GM18517 (cell line): ENCODE measurements at regions not wholly inside any gene's neighbourhood (a gene's known extent, or its start where the extent isn't known, plus 50 kb on each side); places are given as distances from the start of the nearest gene placed in this dataset.
"Not testable (repeated sequence)": the region's sequence is repeated elsewhere in the genome, so short reads cannot be mapped to it uniquely, and the experiment has no call there.

Experiments
- ATAC-seq: cut with Tn5 transposase; IDR thresholded peaks from one replicate; pipeline ENCODE4 v1.9.1; 2021; ENCODE audit warnings: mild to moderate bottlenecking, moderate library complexity; ENCODE audit not compliant: unreplicated experiment

DNA sequence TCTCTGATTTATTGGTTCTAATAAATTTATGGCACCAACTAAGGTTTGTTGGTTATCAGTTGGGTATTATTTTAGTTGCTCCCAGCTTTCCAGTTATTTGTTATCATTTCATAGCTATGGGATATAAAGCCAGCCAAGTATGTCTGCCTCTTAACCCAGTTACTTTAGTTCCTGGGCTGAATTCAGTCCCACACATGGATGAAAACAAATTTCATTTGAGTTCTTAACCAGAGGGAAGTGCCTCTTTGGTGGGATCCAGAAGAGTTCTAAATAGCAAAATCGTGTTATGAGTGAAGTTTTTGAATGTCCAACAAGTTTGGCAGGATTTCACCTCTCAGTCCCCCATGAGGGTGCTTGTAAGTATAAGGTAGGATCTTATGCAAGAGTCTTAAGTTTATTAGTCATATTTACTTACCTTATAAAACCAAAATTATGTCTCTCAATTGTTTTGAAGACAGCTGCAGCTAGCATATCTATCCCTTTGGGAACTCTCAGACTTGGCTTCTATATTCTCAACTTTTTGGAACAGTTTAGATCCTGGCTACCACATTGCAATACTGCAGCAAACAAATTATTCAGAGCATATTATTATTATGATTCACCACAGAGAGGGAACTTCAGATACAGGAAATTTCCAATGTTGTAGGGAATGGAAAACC is 683.6 kb downstream of the BCKDHB start:
- ATAC-seq = no peak

DNA sequence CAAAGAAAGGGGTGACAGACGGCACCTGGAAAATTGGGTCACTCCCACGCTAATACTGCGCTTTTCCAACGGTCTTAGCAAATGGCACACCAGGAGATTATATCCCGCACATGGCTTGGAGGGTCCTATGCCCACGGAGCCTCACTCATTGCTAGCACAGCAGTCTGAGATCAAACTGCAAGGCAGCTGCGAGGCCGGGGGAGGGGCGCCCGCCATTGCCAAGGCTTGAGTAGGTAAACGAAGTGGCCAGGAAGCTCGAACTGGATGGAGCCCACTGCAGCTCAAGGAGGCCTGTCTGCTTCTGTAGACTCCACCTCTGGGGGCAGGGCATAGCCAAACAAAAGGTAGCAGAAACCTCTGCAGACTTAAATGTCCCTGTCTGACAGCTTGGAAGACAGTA is 676.8 kb downstream of the BCKDHB start:
- ATAC-seq = not testable (repeated sequence)

DNA sequence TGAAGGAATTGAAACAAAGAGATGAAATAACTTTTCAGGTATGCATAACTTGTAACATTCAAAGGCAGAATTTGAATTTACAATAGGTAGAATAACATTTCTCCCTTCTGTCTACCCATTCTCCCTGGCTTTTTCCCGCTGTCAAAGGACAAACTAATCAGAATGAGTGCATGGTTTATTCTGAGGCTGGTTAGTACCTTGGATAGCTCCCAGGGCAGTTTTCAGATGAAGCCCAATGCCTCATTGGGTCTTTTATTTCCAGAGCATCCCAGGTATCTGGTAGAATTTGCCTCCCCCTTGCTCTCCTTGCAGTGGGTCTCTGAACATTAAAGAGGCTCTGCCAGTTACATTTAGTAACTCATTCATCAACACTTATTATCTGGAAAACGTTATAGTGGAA is 665.5 kb downstream of the BCKDHB start:
- no peak for ATAC-seq

DNA sequence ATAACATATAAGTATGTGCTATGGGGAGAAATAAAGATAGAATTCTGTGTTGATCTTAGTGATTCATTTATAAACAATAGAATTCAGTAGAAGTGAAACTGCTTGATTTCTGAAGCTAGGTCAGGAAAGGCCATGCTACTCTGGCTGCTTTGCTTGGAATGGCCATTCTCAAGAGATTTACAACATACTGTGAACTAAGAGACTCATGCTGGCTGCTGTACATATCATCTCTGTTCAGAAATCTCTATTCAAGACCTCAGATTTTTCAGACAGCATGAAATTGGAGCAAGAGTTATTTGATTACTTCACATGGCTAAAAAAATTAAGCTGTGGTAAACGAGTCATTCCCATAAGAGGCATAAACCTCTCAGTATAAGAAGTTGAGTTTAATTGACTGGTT is 662.6 kb downstream of the BCKDHB start:
- ATAC-seq = no peak

DNA sequence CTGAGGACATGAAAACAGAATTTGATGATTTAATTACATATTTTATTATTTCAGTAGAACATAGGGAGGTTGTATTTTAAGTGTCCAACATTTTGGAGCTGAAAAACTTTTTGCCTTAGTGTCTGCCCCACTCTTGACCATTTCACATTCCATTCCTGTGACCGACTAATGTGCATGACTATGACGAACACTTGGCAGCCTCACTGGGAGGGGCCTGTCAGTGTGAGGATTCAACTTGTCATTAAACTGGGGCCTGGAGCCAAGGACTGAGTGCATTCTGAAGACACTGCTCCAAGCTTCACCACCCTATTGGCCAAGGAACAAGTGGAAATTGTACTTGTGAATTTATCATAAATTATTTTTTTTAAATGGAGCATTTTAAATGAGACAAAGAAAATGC is 661.3 kb downstream of the BCKDHB start:
- ATAC-seq = no peak

DNA sequence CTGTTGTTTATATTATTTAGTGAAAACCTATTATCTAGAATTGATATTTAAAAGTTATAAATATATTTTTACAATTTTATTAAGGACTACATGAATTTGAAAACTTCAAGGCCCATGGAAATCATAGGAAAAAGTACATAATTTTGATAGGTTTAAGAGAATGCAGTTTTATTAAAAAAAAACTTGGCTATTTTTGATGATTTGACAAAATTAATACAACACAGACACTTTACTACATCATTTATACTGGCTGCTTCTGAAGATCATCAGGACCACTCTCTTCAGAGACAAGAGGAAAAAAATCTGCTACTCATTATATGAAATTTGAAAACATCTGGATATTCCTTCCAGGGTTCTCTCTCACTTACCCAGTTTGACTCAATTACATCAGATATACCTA is 637.7 kb downstream of the BCKDHB start:
- no peak for ATAC-seq

DNA sequence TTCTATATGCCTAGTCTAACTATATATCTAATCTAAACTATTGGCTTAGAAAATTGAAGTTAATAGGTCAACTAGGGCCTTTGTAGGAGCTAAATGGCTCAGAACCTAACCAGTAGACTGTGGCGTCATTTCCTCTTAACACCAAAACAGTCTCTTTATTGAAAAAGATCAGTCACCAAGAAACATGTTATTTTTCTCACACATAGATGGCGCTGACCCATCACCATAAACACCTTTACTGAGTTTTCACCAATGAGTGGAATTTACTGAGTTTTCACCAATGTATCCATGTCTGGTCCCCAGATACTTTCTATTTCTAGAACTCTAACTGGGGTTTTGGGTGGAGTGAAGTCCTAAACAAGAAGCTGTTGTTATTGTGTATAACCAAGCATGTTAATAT is 636.0 kb downstream of the BCKDHB start:
- no peak for ATAC-seq

DNA sequence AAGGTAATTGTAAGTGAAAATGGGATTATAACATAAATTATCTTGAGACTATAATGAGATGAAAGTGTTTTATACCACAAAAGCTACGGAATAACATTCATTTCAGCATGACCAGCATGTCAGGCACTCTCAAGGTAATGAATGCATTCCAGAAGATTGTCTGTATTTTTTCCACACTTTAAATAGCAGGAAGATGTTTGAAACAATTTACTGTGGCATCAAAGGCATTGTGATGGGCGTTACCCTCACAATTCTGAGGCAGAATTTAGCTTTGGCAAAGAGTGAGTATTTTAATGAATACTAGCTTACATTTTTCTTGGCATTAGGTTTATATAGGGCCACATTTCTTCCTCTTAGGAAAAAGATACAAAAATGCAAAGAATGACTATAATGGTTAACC is 627.2 kb downstream of the BCKDHB start:
- no peak for ATAC-seq

DNA sequence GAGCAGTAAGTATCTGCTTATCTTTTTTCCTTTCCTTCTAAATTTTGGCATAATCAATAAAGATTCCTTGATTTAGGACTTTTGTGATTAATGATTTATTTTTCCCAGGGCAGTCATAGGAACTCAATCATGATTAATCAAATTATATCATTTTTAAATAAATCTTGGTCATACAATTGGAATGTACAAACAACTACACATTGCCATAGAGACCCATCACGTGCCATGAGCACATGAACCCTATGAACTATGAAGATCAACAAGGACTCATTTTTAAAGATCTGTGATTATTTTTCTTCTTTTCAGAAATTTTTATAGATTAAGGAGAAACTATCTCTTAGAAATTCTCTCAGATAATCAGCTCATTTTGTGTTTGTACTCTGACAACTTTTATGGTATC is 622.4 kb downstream of the BCKDHB start:
- no peak for ATAC-seq

DNA sequence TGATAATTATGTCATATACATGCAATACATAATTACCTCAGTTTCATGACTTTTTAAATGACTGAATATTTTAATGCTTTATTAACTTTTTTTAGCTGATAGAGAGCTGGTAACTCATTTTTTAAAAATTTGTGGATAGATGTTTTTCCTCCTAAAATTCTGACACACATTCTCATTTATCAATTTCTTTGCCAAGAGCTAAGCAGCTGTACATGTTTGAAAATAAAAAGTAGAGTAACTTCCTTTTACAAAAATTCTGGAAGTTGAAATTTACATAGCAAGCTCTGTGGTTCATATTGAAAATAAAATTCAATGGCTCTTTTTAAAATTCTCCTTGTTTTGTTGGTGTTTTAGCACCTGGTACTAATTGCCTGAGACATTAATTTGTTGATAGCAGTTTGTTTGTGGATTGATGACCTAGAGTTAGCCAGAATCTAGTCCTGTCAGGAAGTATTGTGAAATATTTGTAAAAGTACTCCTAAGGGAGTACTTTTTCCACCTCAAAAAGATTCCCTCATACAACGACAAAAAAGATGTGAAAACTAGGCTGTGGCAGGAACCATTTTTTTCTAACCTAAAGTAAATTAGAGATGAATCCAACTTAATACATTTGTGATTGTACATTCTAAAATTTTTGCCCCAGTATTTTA is 621.8 kb downstream of the BCKDHB start:
- no peak for ATAC-seq

DNA sequence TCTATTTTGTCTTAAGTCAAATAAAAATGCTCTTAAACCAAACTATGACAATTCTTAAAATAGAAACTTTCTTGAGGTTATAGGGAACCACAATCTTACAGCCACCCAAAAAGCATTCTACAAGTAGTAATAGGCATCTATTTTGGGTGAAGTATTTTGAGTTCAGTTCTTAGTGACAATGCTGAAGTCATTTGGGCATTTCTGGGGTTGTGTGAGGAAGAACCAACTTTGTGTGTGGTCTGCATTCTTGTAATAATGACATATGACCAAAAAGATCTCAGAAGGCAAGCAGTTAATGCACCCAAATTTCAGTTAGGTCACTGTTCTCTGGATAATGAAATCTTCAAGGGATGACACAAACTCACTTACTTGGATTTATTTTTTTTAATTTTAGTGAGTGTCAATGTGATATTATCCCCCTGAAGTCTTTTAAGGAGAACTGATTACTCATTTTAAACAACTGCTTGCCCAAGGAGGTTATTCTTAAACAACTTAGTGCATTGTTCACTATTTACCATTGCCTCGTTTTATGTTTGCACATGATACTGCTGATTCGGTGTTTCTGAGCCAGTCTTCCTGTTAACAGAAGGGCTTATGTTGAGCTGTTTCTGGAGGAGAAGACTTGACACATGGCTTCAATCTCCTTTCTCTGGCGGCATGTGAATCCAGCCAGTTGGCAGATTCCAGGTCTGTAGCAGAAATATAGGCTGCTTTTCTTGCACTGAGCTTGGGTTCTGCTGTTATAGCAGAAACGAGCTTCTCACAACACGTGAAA is 618.9 kb downstream of the BCKDHB start:
- ATAC-seq = no peak

DNA sequence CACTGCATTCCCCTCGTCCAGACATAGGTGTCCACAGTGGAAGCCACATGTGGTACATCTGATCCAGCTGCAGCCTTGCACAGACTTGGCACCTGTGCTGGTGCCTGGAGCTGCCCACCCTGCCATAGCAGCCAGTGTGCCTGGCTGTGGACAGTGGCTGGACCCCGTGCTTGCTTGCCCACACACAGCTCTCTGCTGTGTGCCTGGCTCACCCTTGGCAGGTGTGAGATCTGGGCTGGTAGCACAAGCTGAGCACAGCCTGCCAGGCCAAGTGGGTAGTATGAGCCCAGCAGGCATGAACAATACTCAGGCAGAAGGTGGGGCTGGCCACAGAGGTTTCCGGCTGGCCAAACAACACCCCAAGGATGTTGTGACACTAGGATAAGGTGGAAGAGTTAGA is 614.4 kb downstream of the BCKDHB start:
- no peak for ATAC-seq

DNA sequence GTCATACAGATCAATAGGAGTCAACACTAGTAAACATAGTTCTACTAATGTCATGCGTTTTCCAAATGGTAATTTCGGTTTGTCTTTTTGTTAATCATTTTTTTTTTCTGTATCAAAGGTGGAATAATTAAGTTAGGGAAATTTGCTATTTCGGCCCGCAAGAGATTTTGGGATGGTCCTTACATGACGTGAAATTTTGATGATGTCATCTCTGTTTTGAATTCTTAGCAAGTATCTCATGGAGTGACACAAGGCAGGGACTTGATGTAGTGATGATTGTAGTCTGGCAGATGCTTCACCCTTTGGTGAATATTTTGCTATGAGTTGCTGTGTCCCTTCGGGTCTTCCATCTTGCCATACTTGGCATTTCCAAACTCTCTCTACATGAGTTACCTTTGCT is 608.0 kb downstream of the BCKDHB start:
- no peak for ATAC-seq

DNA sequence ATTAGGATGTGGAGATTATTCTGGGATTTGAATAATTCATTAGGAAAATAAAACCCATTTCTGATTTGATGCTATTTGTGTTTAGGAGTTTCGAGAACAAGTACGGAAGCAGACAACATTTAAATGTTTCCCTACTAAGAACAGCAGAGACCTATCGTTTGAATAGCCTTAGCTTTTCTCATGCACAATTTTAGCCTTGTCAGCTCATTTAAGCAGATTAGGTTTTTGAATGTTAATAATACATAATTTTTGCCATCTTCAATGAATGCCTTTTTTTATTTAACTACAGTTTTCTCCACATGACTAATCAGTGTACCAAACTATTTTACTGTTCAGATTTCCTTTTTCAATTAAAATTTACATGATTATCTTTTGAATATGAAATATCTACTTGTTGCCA is 592.0 kb downstream of the BCKDHB start:
- ATAC-seq = no peak

DNA sequence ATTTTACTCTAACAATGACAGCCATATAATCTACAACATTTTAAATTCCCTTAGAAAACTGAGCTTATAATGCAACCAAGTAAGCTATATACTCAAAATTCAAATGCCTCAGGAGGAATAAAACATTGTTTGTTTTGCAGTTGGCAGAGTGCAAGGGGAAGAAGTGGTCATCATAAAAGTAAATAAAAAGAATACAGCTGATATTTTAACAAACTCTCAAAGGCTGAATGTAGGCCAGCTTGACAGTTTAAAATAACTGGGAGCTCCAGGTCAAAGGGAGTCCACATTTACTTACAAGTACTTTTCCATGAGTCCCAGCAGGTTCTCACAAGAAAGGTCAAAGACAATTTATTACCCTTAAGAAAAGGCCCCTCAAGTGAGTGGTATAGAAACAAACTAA is 589.8 kb downstream of the BCKDHB start:
- ATAC-seq = no peak

DNA sequence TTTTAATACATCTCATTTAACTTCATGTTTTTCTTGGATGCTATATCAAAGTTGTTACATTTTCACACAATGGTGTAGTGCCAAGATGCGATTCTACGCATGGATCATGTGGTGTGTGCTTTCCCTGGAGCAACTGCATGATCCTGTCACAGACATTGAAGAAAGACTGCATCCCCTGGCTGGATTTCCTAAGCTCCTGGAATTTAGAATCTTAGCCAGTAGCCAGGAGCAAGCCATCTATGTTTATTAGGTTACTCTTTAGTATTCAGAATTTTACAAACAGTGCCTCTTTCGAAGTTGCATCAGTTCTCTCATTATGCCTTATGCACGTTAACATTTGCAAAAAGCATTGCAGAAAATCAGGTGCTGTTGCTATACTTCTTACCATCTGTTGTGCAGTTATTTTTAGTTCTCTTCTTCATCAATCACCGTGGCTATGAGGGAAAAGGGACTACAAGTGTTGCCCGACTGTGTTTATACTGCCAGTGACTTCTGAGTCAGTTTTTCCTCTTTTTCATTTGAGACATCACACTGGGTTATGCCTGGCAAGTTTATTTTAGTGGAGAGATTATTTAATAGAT is 584.2 kb downstream of the BCKDHB start:
- ATAC-seq = no peak

DNA sequence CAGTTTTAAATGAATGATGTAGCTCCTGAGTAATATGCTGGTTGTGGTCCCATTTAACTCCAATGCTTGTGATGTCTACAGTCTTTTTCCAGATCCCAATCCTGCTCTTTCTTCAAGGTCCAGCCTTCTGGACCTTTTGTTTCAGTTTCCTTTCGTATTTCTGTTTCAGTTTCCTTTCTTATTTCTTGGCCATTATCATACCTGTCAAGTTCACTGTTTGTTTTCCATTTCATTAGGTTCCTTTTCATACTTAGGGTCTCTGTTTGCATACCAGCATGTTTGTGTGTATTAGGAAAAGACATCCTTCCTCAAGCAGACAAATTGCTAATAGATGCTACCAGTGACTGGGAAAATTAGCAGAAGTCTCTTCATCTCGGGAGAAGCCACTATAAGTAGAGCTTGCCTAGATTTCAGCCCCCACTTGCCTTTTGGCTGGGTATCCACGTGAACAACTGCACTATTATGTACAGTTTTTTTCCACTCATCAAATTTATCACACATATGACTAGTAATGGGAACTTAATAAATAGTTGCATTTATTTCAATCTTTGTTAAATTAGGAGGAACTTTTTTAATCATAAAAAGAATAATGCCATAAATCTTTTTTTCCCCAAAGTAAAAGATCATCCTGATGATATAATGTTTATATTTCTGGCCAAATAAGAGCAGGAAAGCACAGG is 583.4 kb downstream of the BCKDHB start:
- ATAC-seq = no peak

DNA sequence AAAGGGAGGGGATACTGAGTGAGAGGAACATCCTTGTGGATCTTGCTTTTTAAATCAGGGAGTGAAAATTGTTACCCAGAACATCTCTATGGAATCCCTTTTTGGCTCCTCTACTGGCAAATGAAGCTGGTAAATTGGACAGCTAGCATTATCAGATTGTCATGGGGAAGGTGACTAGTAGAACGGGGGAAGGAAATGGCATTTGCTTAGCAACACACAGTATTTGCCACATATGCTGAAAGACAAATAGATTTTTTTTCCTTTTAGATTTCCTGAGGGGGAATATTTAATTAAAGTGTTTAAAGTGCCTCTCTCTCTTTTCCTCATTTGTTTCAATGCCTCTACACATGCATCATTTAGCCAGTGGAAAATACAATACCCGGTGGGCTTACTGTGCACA is 573.5 kb downstream of the BCKDHB start:
- no peak for ATAC-seq

DNA sequence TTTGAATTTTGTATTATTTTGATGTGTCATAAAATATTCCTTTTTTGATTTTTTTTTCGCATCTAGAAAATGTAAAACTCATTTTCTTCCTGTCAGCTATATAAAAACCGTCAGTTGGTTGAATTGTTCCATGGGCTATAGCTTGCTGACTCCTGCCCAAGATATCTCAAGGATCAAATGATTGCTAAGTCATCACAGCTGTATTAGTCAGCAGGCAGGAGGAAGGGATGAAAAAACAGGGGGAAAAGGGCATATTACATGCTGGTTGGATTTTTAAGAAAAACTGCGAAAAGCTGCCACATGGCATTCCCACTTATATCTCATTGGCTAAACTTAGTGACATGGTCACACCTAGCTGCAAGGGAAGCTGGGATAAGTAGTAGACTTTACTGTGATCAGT is 569.9 kb downstream of the BCKDHB start:
- no peak for ATAC-seq

DNA sequence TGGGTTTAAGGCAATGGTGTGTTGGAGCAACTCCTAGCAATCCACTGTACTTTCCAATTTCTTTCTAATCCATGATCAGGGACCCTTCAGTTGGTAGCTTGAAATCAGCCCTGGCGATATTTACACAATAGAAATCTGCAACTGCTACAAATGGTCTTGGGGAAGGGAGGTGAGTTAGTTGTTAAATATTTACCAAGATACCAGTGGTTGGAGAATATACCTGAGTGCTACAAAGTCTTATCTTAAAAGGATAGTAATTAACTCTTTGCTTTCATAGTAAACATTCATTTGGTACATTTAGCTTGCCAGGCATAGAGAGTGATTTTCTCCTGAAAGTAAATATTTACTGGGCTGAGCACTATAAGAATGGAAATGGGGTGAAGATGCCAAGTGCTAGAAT is 568.2 kb downstream of the BCKDHB start:
- ATAC-seq = no peak

DNA sequence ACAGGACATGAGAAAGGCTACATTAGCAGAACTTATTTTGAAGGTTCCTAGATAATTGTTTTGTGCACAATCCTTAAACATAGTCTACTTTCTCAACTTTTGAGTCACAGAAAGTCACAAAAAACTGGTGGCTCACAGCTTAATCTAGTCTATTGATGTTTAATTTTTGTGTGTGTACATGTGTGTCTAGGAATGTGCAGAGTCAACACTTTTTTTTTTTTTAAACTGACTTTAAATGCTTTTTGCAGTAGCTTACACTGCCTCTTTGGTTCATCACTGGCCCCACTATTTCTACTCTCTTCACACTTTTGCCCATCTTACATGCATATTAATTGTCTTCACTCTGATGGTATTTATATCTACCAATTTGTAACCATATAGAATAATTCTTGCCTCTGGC is 566.9 kb downstream of the BCKDHB start:
- no peak for ATAC-seq
